ENCODE measurements at regions not wholly inside any gene's neighbourhood (a gene's known extent, or its start where the extent isn't known, plus 50 kb on each side); places are given as distances from the start of the nearest gene placed in this dataset.
"Not testable (repeated sequence)": the region's sequence is repeated elsewhere in the genome, so short reads cannot be mapped to it uniquely, and the experiment has no call there.

DNA sequence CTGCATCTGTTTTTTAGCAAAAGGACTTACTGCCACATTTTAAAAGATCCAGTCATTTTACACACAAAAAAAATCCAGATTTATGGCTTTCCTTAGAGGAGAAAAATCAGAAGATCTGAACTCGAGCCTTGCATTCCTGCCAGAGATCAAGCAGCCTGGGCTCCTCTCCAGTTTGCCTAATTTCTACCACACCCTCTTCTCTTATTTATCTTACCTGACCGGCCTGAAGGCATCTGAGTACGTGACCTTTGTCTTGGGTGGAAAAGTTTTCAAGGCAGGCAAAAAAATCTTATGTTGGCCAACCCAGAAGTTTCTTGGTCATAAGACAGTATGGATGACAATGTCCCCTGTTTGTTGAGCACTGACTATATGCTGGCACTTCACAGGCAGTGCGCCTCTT, 60.3 kb downstream of the CHRD start:
- no peak for DNase-seq (ENCODE audit: low read depth)

DNA sequence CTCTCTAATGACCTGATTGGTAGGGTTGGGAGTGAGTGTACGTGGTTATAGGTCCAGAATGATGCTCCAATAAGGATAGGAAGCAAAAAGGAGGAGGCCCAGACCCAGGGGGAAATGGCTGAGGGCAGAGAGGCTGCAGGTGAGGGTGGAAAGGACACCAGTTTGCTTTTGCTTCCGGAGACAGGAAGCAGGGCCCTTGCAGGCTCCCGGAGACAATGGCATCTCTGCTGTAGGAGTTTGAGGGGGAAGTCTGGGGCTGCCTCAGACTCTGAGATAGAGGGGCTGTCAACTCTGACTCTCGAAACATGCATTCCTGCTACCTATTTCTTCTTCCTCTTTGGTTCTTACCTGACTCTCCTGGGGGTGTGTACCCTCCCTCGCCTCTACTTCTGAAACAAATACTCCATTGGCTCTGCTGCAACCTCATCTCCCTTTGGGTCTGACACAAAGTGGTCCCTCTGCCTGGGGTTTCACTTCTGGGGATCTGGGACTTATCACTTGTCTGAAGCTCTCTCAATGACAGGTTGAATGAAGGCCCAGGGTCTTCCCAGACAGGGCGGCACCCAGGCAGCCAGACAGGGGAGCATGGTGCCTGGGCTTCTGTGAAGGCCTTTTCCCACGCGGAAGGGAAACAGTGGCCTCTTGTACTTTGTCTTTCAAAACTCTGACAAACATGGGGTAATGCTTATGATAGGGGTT, 61.5 kb downstream of the CHRD start:
- DNase-seq (ENCODE audit: low read depth), result no peak

DNA sequence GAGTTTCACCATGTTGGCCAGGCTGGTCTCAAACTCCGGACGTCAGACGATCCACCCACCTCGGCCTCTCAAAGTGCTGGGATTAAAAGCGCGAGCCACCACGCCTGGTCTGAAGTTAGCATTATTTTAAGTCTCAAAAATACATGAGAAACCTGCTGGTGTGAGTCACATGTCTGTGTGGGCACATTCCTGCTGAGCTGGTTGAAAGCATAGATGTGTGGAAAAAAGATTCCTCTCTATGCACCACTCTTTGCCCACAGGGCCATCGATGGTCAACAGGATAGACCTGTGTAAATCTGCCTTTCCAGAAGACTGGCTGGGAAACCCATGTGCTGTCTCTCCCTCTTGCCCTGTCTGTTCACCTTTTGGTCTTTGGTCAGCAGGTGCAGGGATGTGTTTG, 63.5 kb downstream of the CHRD start:
- no peak for DNase-seq (ENCODE audit: low read depth)

GRCh38 chr3:184443831-184444230, 64.0 kb downstream of the CHRD start:
- DNase-seq (ENCODE audit: low read depth), result no peak

DNA sequence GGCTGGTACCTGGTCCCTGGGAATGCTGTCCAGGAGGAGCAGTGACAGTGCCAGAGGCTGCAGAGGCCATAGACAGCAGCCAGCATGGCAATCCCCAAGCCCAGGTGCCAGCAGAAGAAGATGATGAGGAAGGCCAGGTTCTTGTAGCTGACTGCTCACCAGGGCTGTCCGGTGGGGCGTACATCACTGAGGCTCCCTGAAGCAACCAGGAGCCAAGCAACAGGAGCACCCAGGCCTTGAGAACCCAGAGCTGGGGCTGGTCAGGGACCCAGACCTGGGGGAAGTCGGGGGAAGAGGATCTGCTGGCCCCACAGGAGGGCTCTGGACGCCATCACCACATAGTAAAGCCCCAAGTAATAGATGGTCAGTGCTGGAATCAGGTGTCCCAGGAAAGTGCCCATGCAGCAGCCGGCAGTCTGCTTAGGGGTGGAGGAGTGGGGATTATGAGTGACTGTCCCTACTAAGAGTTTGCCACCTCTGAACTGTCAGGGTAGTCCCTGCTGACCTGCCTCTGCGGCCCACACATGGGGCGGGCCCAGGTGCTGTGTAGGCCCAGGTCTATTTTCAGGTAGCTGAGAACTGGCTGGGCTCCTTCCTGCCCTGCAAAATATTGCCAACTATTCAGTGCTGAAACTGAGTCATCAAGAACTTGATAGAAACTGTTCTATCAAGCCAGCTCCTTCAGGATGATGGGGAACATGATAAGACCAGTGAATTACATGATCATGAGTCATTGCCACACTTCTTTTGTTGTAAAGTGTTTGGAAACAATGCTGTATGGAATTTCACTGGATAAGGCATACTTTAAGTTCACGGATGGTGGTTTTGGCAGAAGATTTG, 68.7 kb downstream of the CHRD start:
- DNase-seq (ENCODE audit: low read depth), result peak; percentile 97

DNA sequence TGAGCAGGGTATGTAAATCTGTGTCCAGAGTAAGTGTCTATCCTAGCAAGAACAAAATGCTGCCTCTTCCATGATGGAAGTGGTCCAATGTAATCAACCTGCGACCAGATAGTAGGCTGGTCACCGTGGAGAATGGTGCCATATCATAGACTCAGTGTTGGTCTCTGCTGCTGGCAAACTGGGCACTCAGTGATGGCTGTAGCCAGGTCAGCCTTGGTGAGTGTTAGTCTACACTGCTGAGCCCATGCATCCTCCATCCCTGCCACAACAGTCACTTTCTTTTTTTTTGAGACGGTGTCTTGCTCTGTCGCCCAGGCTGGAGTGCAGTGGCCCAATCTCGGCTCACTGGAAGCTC, 69.3 kb downstream of the CHRD start:
- DNase-seq (ENCODE audit: low read depth), result no peak

DNA sequence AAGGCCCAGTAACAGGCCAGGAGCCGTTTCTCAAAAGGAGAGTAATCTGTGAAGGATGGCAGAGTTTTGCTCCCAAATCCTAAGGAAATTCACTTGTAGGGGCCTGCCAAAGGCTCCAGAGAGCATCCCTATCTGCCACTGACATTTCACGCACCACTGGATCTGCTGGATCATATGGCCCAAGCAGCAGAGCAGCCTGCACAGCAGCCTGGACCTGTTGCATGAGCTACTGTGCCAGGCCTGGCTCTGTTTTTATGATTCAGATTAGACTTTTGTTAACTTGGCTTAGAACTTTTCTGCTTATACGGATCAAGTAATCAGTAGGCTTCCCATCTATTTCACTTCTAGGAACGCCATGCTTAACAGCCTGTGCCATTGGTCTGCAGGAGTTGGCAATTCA, 70.7 kb downstream of the CHRD start:
- DNase-seq (ENCODE audit: low read depth), result no peak

- no peak for DNase-seq (ENCODE audit: low read depth)
Observed at GRCh38 chr3:184453296-184453695, 73.4 kb downstream of the CHRD start.

DNA sequence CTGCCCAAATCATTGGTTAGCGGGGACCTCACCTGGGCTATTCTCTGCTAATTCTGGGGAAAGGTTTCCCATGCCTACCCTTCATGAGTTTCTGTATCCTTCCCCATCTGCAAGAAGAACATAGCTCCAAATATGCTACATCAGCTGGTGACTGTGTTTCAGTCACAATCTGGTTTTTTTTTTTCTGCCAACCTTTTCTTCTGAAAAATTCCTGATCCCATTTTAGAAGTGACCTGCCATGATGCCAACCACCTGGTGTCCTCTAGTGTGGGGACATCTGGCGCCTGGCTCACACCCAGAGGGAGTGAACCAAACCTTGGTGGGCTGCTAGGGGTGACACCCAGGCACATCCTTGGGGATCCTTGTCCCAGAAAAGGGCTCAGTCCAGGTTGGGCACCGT, 76.1 kb downstream of the CHRD start:
- DNase-seq (ENCODE audit: low read depth), result no peak

DNA sequence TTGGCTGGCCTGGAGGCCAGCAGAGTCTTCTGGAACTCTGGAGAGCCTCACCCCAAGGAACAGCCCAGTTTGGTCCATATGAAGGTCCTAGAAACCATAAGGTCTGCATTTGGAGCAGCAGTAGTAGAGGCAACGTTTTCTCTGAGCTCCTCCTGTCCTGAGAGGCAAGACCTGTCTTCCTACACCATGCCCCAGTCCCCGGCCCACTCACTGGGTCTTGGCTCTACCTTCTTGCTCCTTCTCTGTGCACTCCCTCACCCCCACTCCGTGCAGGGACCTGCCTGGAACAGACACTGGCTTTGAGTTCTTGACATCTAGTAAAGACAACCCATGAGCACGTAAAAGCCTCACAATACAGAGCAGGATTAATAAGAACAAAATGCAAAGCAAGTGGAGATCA, 76.6 kb downstream of the CHRD start:
- DNase-seq (ENCODE audit: low read depth), result no peak

GRCh38 chr3:184457329-184457728, 77.5 kb downstream of the CHRD start:
- DNase-seq (ENCODE audit: low read depth), result no peak

DNA sequence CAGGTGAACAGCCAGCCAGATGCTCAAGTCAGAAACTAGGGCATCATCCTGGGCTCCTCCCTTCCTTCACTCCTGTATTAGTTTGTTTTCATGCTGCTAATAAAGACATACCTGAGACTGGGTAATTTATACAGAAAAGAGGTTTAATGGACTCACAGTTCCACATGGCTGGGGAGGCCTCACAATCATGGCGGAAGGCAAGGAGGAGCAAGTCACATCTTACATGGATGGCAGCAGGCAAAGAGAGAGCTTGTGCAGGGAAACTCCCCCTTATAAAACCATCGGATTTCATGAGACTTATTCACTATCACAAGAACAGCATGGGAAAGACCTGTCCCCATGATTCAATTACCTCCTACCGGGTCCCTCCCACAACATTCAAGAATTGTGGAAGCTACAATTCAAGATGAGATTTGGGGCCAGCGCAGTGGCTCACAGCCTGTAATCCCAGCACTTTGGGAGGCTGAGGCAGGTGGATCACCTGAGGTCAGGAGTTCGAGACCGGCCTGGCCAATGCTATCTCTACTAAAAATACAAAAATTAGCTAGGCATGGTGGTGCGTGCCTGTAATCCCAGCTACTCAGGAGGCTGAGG, 78.0 kb downstream of the CHRD start:
- not testable (repeated sequence) for DNase-seq (ENCODE audit: low read depth)

DNA sequence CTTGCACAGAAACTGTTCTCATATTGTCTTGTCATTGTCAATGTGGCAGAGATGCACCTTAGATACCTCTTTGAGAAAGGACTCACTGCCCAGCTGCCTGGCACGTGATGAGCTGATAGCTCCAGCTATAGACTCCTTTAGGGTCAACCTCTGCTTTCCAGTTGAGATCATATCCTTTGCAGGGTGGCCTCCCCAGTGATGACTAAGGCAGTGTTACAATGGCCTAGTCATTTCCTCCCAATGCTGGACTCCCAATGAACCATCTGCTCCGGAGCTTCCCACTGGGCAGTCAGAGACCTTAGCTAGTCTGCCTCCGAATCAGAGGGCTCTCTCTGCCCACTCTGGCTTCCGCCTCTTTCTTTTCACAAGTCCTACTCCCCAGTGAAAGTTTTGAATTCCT, 79.5 kb downstream of the CHRD start:
- DNase-seq (ENCODE audit: low read depth), result peak; percentile 83

DNA sequence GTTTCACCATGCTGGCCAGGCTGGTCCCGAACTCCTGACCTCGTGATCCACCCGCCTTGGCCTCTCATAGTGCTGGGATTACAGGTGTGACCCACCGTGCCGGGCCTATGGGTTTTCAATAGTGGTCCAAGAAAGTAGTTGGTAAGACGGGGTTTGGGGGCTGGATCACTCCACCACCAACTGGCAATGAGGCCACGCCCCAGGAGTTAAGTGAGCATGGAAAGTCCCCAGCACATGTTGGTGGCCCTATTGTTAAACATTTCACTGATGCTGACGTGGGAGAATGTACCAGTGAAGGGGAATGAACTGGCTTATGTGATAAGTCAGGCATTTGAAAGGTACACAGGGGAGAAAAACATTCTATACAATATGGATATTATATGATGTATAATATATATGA, 80.4 kb downstream of the CHRD start:
- peak; percentile 20 for DNase-seq (ENCODE audit: low read depth)

DNA sequence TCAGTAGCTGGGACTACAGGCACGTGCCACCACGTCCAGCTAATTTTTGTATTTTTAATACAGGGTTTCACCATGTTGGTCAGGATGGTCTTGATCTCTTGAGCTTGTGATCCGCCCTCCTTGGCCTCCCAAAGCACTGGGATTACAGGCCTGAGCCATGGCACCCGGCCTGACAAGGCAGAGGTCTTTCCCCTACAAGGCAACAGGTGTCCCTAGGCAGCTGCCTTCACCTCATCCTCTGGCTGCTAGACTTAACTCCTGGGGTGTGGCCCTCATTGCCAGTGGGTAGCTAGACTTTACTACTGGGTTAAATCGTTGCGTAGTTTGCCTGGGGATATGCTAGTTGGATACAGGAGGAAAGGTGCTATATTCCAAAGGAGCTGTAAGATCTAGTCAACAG, 81.4 kb downstream of the CHRD start:
- no peak for DNase-seq (ENCODE audit: low read depth)

DNA sequence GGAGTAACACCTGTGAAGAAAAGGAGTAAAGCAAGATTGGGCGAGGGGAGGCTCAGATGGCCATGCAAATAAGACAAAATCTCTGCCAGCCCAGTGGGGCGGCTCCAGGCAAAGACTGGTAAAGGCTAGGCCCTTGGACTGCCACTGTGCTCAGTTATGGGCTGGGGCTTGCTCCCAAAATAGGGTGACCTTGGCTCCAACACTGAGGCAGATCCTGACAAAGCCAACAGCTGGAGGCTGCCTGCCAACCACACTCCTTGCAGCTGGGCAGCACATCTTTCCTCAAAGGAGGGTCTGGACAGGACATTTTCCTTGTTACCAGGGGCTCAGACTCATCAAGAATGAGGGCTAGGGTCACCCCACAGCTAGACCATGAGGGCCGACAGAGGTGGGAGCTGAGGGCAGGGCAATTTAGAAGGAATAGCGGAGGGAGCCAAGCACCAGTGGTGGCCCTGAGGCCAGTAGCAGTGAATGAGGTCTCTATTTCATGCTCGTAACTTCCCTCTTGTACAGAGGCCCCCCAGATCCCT, 86.1 kb downstream of the CHRD start:
- no peak for DNase-seq (ENCODE audit: low read depth)

GRCh38 chr3:184466413-184466960, 86.6 kb downstream of the CHRD start:
- DNase-seq (ENCODE audit: low read depth), result no peak

GRCh38 chr3:184467171-184467570, 87.3 kb downstream of the CHRD start:
- DNase-seq (ENCODE audit: low read depth), result no peak

DNA sequence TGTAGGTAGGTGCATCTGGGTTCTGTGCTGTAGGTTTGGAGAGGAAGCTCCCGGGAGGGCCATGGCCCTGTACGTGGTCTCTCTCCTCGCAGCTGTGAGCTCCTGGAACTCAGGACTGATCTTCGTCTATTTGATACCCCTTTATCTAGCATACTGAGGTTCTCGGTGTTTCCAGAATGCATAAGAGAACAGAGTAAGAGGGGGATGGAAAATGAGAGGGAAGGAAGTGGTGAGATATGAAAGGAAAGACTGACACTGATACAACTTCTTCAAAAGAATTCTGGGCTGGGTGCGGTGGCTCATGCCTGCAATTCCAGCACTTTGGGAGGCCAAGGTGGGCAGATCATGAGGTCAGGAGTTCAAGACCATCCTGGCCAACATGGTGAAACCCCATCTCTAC, 90.7 kb downstream of the CHRD start:
- DNase-seq (ENCODE audit: low read depth), result no peak

GRCh38 chr3:184471439-184471838, 90.1 kb upstream of the EPHB3 start:
- no peak for DNase-seq (ENCODE audit: low read depth)

DNA sequence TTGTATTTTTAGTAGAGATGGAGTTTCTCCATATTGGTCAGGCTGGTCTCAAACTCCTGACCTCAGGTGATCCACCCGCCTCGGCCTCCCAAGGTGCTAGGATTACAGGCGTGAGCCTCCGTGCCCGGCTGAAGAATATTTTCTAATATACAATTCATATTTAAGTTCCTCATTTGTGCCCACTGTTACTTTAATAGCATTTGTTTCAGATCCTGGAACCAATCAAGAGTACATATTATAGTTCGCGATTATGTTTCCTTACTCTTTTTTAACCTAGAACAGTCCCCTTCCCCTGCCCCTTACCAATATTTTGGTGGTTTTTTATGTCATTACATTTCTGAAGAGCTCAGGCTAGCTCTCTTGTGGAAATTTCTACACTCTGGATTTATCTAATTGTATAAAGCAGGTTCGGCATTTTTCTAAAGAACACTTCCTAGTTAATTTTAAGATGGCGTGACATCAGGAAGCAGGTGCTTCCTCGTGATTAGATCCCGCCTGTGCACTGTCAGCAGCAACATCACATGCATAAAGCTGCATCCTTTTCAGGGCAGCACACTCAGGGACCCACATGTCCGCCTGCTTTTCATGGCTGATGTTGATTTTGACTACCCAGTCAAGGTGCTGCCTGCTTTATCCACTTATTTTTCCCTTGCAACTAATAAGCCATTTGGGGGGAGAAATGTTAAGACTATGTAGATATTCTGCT, 88.7 kb upstream of the EPHB3 start:
- DNase-seq (ENCODE audit: low read depth), result no peak

DNA sequence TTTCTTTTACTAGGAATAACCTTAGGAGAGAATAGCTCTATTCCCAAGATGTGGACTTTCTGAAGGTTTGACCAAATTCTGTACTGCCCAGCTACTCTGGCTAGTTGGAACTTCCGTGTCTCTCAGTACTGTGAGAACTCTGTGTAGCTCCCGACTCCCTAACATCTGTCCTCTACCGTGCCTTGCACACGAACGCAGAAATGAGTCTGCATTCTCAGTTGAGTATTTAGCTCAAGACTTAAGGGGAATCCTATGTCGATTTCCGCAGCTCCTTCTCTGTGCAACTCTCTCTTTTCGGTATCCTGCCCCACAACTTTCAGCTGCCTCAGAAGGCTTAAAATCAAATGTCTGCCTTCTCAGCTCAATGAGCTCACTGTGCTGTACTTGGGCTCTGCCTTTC, 86.7 kb upstream of the EPHB3 start:
- no peak for DNase-seq (ENCODE audit: low read depth)

Data from RPMI7951 (cell line).